Progenitor cell of endocrine pancreas (in vitro differentiated cells): ENCODE measurements at regions not wholly inside any gene's neighbourhood (a gene's known extent, or its start where the extent isn't known, plus 50 kb on each side); places are given as distances from the start of the nearest gene placed in this dataset.

Experiments used
- DNase-seq: peaks from one replicate; pipeline ENCODE4 v3.0.0; 2021; ENCODE audit warnings: low spot score; ENCODE audit not compliant: unreplicated experiment
- H3K27ac Mint-ChIP-seq: 2 replicates; pipeline ENCODE4 v1.8.0; 2021; ENCODE audit warnings: mild to moderate bottlenecking, moderate library complexity, mixed read lengths
- H3K27me3 Mint-ChIP-seq: 2 replicates; pipeline ENCODE4 v1.8.0; 2021; ENCODE audit warnings: mixed read lengths
- H3K36me3 Mint-ChIP-seq: 2 replicates; pipeline ENCODE4 v1.8.0; 2022; ENCODE audit warnings: mixed read lengths; ENCODE audit not compliant: insufficient read depth
- H3K4me1 Mint-ChIP-seq: 2 replicates; pipeline ENCODE4 v1.8.0; 2021; ENCODE audit warnings: low read depth, mixed read lengths
- H3K4me3 Mint-ChIP-seq: 2 replicates; pipeline ENCODE4 v1.8.0; 2021; ENCODE audit warnings: low read depth, mild to moderate bottlenecking, moderate library complexity, mixed read lengths
- H3K9me3 Mint-ChIP-seq: 2 replicates; pipeline ENCODE4 v1.8.0; 2021; ENCODE audit warnings: low read depth, mixed read lengths
- TF ChIP-seq, protein P1 (sequence below): fragments of 200-600 bp; sonication (generic); IDR thresholded peaks from one replicate; pipeline ENCODE4 v1.5.0; 2021; ENCODE audit warnings: antibody characterized with exemption, mild to moderate bottlenecking; ENCODE audit not compliant: unreplicated experiment

- H3K9me3 Mint-ChIP-seq = peaks cover 17% of the 10 kb centered on the region
- H3K27ac Mint-ChIP-seq = no peak overlapping the region
- H3K4me3 Mint-ChIP-seq = no peak overlapping the region
- TF ChIP-seq, protein P1, sequence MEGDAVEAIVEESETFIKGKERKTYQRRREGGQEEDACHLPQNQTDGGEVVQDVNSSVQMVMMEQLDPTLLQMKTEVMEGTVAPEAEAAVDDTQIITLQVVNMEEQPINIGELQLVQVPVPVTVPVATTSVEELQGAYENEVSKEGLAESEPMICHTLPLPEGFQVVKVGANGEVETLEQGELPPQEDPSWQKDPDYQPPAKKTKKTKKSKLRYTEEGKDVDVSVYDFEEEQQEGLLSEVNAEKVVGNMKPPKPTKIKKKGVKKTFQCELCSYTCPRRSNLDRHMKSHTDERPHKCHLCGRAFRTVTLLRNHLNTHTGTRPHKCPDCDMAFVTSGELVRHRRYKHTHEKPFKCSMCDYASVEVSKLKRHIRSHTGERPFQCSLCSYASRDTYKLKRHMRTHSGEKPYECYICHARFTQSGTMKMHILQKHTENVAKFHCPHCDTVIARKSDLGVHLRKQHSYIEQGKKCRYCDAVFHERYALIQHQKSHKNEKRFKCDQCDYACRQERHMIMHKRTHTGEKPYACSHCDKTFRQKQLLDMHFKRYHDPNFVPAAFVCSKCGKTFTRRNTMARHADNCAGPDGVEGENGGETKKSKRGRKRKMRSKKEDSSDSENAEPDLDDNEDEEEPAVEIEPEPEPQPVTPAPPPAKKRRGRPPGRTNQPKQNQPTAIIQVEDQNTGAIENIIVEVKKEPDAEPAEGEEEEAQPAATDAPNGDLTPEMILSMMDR = no peak
- H3K36me3 Mint-ChIP-seq = peaks cover 22% of the 10 kb centered on the region
- no peak for DNase-seq
- peaks cover 36% of the 10 kb centered on the region for H3K4me1 Mint-ChIP-seq
- no peaks in the 10 kb centered on the region for H3K27me3 Mint-ChIP-seq
Measured at GRCh38 chr11:34790620-34791019, 125.6 kb downstream of the APIP start.

DNA sequence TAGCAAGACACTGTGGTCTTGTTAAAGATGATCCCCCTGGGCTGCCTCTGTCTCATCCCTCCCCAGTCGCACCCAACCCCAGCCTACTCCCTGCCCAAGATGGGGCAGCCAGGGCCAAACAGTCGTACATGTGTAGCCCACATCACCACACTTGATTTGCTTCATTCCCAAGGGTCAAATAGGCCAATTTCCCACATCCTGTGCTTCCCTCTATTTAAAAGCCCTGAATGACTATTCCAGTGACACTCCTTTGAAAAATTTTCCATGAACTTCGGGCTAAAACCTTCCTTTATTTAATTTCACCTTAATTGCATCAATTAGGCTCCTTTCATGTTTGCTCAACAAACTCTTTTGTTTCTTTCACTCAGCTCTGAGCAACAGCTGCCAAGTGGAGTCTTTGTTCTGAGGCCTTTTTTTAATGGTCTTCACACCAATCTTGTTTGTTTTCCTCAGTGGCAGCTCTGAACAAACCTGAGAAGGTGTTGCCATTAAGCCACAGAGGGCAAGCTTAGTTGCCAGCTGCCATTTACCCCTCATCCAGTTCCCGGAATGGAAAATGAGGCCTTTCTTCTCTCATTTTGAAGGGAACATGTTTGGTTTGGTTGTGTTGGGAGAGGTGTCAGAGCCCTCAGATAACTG, 126.9 kb downstream of the APIP start:
- DNase-seq = no peak
- peak overlapping the region; percentile 62 for H3K27ac Mint-ChIP-seq
- TF ChIP-seq, protein P1 = no peak

GRCh38 chr11:34788642-34789041, 127.5 kb downstream of the APIP start:
- TF ChIP-seq, protein P1 = no peak
- Mint-ChIP-seq H3K36me3 (peaks cover 26% of the 10 kb centered on the region), H3K4me3 (no peak overlapping the region), H3K27me3 (no peaks in the 10 kb centered on the region), H3K27ac (peak overlapping the region; percentile 62), H3K4me1 (peaks cover 48% of the 10 kb centered on the region), H3K9me3 (peaks cover 12% of the 10 kb centered on the region)
- no peak for DNase-seq

More for the DNA sequence above, 126.9 kb downstream of the APIP start:
- H3K36me3 Mint-ChIP-seq = peaks cover 23% of the 10 kb centered on the region
- H3K9me3 Mint-ChIP-seq = peaks cover 13% of the 10 kb centered on the region
- peaks cover 41% of the 10 kb centered on the region for H3K4me1 Mint-ChIP-seq
- no peak overlapping the region for H3K4me3 Mint-ChIP-seq
- H3K27me3 Mint-ChIP-seq = no peaks in the 10 kb centered on the region

GRCh38 chr11:34787895-34788294, 128.3 kb downstream of the APIP start:
- TF ChIP-seq, protein P1 = no peak
- DNase-seq = no peak
- peaks cover 12% of the 10 kb centered on the region for H3K9me3 Mint-ChIP-seq
- peaks cover 48% of the 10 kb centered on the region for H3K4me1 Mint-ChIP-seq
- peaks cover 27% of the 10 kb centered on the region for H3K36me3 Mint-ChIP-seq
- H3K27ac Mint-ChIP-seq = peak overlapping the region; percentile 15
- no peak overlapping the region for H3K4me3 Mint-ChIP-seq
- H3K27me3 Mint-ChIP-seq = no peaks in the 10 kb centered on the region

- Mint-ChIP-seq H3K4me1 (peaks cover 43% of the 10 kb centered on the region), H3K36me3 (peaks cover 27% of the 10 kb centered on the region), H3K27ac (peak overlapping the region; percentile 15), H3K4me3 (no peak overlapping the region), H3K9me3 (peaks cover 12% of the 10 kb centered on the region), H3K27me3 (no peaks in the 10 kb centered on the region)
- TF ChIP-seq, protein P1 = no peak
- DNase-seq = no peak
Measured at GRCh38 chr11:34787348-34787747, 128.8 kb downstream of the APIP start.
